GM18861 (cell line): ENCODE measurements at regions not wholly inside any gene's neighbourhood (a gene's known extent, or its start where the extent isn't known, plus 50 kb on each side); places are given as distances from the start of the nearest gene placed in this dataset.
A peak's percentile ranks its signal among the peaks of the same experiment; 100 is the strongest.
"Not testable (repeated sequence)": the region's sequence is repeated elsewhere in the genome, so short reads cannot be mapped to it uniquely, and the experiment has no call there.

ENCODE experiments used
- ATAC-seq: cut with Tn5 transposase; IDR thresholded peaks from one replicate; pipeline ENCODE4 v1.9.1; 2021; ENCODE audit not compliant: unreplicated experiment

DNA sequence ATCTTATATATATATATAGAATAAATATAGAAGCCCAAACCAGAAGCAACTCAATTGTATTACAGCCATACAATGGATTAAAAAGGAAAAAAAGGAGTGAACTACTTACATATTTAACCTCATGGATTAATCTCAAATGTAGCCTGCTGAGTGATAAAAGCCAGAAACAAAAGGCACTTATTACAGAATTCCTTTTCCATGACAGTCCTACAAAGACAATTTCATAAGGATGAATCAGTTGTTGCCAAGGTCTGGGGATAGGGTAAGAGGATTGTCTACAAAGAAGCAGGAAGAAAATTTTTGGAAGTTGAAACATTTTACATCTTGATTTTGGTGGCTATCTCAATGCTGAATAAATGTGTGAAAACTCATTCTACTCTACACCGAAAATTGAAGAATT lies 103.9 kb upstream of the DCC start:
- ATAC-seq: no peak

DNA sequence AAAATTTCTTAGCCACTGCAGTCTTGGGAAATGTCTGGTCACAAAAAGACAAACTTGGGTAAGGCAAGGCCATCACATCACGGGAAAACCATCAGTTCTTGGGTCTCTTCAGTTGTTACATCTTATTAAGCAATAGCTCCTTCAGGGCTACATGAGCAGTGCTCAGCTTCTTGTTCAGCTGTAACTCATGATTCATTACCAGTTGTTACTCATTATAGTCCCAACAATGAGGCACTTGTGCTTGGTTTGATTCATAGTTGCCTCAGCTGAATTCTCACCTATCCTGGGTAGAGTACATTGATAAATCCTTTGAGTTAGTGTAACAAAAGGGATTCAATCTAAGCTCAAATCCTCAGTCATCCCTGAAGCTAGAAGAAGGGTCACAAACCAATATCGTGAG lies 102.4 kb upstream of the DCC start:
- ATAC-seq: no peak

DNA sequence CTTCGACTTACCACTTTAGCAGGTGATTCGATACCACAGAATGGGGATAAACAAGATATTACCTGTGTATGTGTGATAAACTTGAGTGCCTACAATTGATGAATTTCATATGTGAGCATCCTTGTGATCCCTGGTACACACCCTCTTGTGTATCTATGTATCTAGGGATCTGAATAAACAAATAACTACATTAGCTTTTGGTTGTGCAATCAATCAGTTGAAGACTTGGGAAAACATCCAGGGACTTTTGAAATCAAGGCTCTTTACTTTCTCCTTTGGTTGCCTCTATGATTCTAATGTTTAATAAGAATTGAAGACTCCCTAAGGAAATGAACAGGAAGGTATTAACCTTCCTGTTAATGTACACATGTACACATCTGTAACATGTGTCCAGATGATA lies 97.3 kb upstream of the DCC start:
- no peak for ATAC-seq

- ATAC-seq: no peak
Measured at GRCh38 chr18:52244658-52245057, 95.3 kb upstream of the DCC start.

- ATAC-seq: no peak
Measured at GRCh38 chr18:52254367-52254766, 85.6 kb upstream of the DCC start.

- not testable (repeated sequence) for ATAC-seq
Measured at GRCh38 chr18:52257417-52257816, 82.6 kb upstream of the DCC start.

DNA sequence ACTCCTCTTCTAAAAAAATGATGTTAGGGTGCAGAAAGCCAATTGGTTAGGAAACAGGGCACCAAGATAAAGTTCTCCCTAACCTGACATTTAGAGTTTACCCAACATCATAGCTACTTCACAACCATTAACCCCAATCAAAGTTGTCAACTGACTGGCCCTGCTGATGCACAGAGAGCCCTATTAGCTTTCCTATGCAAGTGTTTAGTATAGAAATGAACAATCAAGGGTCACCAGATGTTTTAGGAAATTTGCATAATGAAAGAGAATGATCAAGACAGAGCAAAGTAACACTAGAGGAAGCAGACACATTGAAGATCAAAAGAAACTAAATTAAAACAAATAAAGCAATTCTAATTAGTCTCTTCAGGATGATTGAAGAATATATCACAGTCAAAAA lies 64.2 kb upstream of the DCC start:
- no peak for ATAC-seq

GRCh38 chr18:52277785-52278184 lies 62.2 kb upstream of the DCC start:
- no peak for ATAC-seq

DNA sequence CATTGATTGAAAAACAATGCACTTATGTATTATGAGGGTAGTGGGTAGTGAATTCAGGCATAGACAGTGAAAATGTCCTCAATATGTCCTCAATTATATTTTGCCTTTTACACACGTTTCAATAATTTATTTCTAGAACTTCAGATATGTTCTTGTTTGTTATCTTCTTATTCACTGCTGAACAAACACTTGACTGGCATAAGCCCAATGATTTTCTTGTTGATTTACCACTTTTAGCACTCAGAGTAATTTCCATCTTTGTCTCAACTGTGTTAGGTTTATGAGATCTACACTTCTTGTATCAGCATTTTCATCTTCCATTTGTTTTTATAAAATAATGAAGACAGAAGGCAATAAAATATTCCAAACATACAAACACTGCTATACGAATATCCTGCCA lies 61.8 kb upstream of the DCC start:
- ATAC-seq: no peak

DNA sequence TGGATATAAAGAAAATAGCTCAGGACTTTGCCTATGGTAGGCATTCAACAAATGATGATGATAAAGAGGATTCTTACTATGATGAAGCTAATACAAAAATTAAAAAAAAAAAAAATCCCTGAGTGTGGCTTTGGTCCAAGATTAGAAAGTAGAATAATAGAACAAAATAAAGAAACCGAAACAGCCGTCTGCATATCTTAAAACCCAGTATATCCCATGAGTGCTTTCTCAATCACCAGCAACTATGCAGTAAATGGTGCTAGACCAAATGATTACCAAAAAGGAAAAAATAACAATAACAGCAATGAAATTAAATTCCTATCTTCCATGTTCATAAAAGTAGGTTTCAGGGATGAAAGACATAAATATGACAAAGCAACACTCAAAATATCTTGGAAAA lies 59.3 kb upstream of the DCC start:
- no peak for ATAC-seq

GRCh38 chr18:52283927-52284326 lies 56.1 kb upstream of the DCC start:
- no peak for ATAC-seq

GRCh38 chr18:52286675-52287074 lies 53.3 kb upstream of the DCC start:
- ATAC-seq: no peak

GRCh38 chr18:52287151-52287550 lies 52.8 kb upstream of the DCC start:
- ATAC-seq: no peak

DNA sequence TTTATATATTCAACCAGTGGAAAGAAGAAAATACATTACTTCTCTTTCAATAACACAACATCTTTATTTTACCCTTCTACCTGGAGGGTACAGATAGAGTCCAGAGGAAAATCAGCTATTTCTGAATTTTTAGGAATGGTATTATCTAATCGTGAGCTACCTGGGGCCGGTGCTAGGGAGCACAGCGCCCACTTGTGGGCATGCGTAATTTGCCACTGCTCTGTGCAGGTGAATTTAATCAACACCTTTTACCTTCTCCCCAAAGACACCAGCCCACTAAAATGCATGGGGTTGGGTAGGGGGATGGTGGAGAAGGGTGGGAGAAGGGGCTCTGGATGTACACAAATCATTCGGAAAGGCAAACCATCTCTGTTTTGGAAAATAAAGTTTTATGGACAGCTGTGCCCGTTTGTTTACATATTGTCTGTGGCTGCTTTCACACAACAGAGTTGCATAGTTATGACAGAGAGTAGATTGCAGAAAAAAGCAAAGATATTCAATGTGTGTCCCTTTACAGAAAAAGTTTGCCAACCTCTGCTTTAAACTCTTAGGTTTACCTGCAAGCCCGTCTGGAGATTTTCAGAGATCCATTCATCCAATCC lies 51.5 kb upstream of the DCC start:
- peak; percentile 64 for ATAC-seq

GRCh38 chr18:52289392-52289791 lies 50.6 kb upstream of the DCC start:
- ATAC-seq: no peak
